SU-DHL-6 (cell line): ENCODE measurements at regions not wholly inside any gene's neighbourhood (a gene's known extent, or its start where the extent isn't known, plus 50 kb on each side); places are given as distances from the start of the nearest gene placed in this dataset.

ENCODE experiments used
- H2AFZ ChIP-seq: fragments of 200-600 bp; sonication (generic); 2 replicates; pipeline ENCODE4 v1.6.1; 2014; ENCODE audit warnings: low read depth, mild to moderate bottlenecking, moderate library complexity, mixed read lengths, antibody characterized with exemption, low read length; ENCODE audit not compliant: severe bottlenecking
- H3F3A ChIP-seq: fragments of 200-600 bp; shearing (Covaris generic); 2 replicates; pipeline ENCODE4 v1.6.0; 2016; ENCODE audit warnings: antibody characterized with exemption, mild to moderate bottlenecking; ENCODE audit not compliant: insufficient read depth
- H3K27ac ChIP-seq: fragments of 200-600 bp; sonication (generic); 2 replicates; pipeline ENCODE4 v1.5.1; 2016; ENCODE audit warnings: low read depth, mild to moderate bottlenecking, low read length, moderate library complexity, mixed read lengths
- H3K27me3 ChIP-seq: fragments of 200-600 bp; sonication (generic), shearing (Covaris generic); 2 replicates; pipeline ENCODE4 v1.6.0; 2014; ENCODE audit warnings: mild to moderate bottlenecking, low read length
- H3K36me3 ChIP-seq: fragments of 200-600 bp; sonication (generic); 2 replicates; pipeline ENCODE4 v1.6.1; 2014; ENCODE audit warnings: mild to moderate bottlenecking, low read length, mixed read lengths
- H3K4me2 ChIP-seq: fragments of 300-600, 200-600 bp; shearing (Covaris generic), sonication (generic); 2 replicates; pipeline ENCODE4 v1.6.0; 2014; ENCODE audit warnings: low read length, low read depth, mild to moderate bottlenecking; ENCODE audit not compliant: poor library complexity, severe bottlenecking
- H3K4me3 ChIP-seq: fragments of 200-600 bp; sonication (generic); 2 replicates; pipeline ENCODE4 v1.5.1; 2014; ENCODE audit warnings: antibody characterized with exemption, low read length, mild to moderate bottlenecking, mixed read lengths; ENCODE audit not compliant: insufficient read depth, poor library complexity, severe bottlenecking
- H3K79me2 ChIP-seq: fragments of 200-600 bp; sonication (generic); 2 replicates; pipeline ENCODE4 v1.6.1; 2014; ENCODE audit warnings: mild to moderate bottlenecking, low read length, moderate library complexity; ENCODE audit not compliant: insufficient read depth
- H3K9ac ChIP-seq: fragments of 200-600 bp; sonication (generic); 2 replicates; pipeline ENCODE4 v1.7.0; 2014; ENCODE audit warnings: mild to moderate bottlenecking, low read length
- H3K9me2 ChIP-seq: fragments of 200-600 bp; sonication (generic); replicated peaks from 2 replicates; pipeline ENCODE4 v1.6.1; 2014; ENCODE audit warnings: low read length; ENCODE audit not compliant: insufficient read depth
- H3K9me3 ChIP-seq: fragments of 200-600 bp; sonication (generic); 2 replicates; pipeline ENCODE4 v1.6.1; 2014; ENCODE audit warnings: low read length, mixed read lengths; ENCODE audit not compliant: insufficient read depth
- H4K20me1 ChIP-seq: fragments of 200-600 bp; sonication (generic); 2 replicates; pipeline ENCODE4 v1.6.1; 2014; ENCODE audit warnings: low read depth, mild to moderate bottlenecking, antibody characterized with exemption, low read length, moderate library complexity, mixed read lengths
- CTCF ChIP-seq: fragments of 200-600 bp; sonication (generic); IDR thresholded peaks from one replicate; pipeline ENCODE4 v1.5.1; 2017; ENCODE audit warnings: antibody characterized with exemption, mild to moderate bottlenecking, low read length, moderate library complexity; ENCODE audit not compliant: insufficient read depth, poor library complexity, severe bottlenecking
- EZH2phosphoT487 ChIP-seq: fragments of 200-600 bp; sonication (generic), shearing (Covaris generic); conservative IDR thresholded peaks from 2 replicates; pipeline ENCODE4 v1.6.1; 2018; ENCODE audit warnings: mild to moderate bottlenecking, antibody characterized with exemption, low read length, moderate library complexity, mixed read lengths

GRCh38 chr1:229146647-229147046, 124.3 kb upstream of the RAB4A start:
- H4K20me1 ChIP-seq: no peaks in the 10 kb centered on the region
- H3F3A ChIP-seq: no peaks in the 10 kb centered on the region
- H3K27me3 ChIP-seq: no peaks in the 10 kb centered on the region
- H3K9ac ChIP-seq: no peak overlapping the region
- no peak overlapping the region for H3K27ac ChIP-seq
- H3K4me3 ChIP-seq: no peak overlapping the region
- H3K9me3 ChIP-seq: no peaks in the 10 kb centered on the region
- no peak overlapping the region for H3K4me2 ChIP-seq
- no peaks in the 10 kb centered on the region for H3K9me2 ChIP-seq
- H3K36me3 ChIP-seq: no peaks in the 10 kb centered on the region
- no peak overlapping the region for H2AFZ ChIP-seq
- H3K79me2 ChIP-seq: no peaks in the 10 kb centered on the region
- no peak for TF ChIP-seq CTCF
- TF ChIP-seq EZH2phosphoT487: no peak

GRCh38 chr1:229147072-229147471, 123.8 kb upstream of the RAB4A start:
- H3K79me2 ChIP-seq: no peaks in the 10 kb centered on the region
- no peak overlapping the region for H3K4me2 ChIP-seq
- no peak for TF ChIP-seq CTCF
- TF ChIP-seq EZH2phosphoT487: no peak
- H3F3A ChIP-seq: no peaks in the 10 kb centered on the region
- no peak overlapping the region for H3K9ac ChIP-seq
- no peaks in the 10 kb centered on the region for H3K36me3 ChIP-seq
- H3K9me2 ChIP-seq: no peaks in the 10 kb centered on the region
- no peak overlapping the region for H2AFZ ChIP-seq
- H4K20me1 ChIP-seq: no peaks in the 10 kb centered on the region
- H3K9me3 ChIP-seq: no peaks in the 10 kb centered on the region
- H3K27ac ChIP-seq: no peak overlapping the region
- H3K27me3 ChIP-seq: no peaks in the 10 kb centered on the region
- no peak overlapping the region for H3K4me3 ChIP-seq

GRCh38 chr1:229148041-229148671, 122.8 kb upstream of the RAB4A start:
- H3K4me2 ChIP-seq: no peak overlapping the region
- TF ChIP-seq EZH2phosphoT487 (no peak), CTCF (no peak)
- H3K27ac ChIP-seq: no peak overlapping the region

More at GRCh38 chr1:229148041-229148671, 122.8 kb upstream of the RAB4A start:
- no peak overlapping the region for H3K4me3 ChIP-seq
- H3K9me3 ChIP-seq: no peaks in the 10 kb centered on the region
- H3K27me3 ChIP-seq: no peaks in the 10 kb centered on the region
- no peaks in the 10 kb centered on the region for H3F3A ChIP-seq
- no peaks in the 10 kb centered on the region for H3K36me3 ChIP-seq
- no peaks in the 10 kb centered on the region for H3K9me2 ChIP-seq
- no peak overlapping the region for H2AFZ ChIP-seq
- H3K9ac ChIP-seq: no peak overlapping the region
- H3K79me2 ChIP-seq: no peaks in the 10 kb centered on the region
- no peaks in the 10 kb centered on the region for H4K20me1 ChIP-seq
